IPS DF 6.9 (cell line): ENCODE measurements at regions not wholly inside any gene's neighbourhood (a gene's known extent, or its start where the extent isn't known, plus 50 kb on each side); places are given as distances from the start of the nearest gene placed in this dataset.
A peak's percentile ranks its signal among the peaks of the same experiment; 100 is the strongest.

Source experiments
- DNase-seq: peaks from one replicate; pipeline ENCODE4 v3.0.0-alpha.2; 2013; ENCODE audit warnings: low read depth, low spot score
- H3K27ac ChIP-seq: one replicate; pipeline ENCODE4 v1.5.1; 2013; ENCODE audit warnings: low read length, control low read depth
- H3K27me3 ChIP-seq: 2 replicates; pipeline ENCODE4 v1.6.1; 2013; ENCODE audit warnings: mild to moderate bottlenecking, low read length; ENCODE audit not compliant: control insufficient read depth, insufficient read depth
- H3K36me3 ChIP-seq: 2 replicates; pipeline ENCODE4 v1.6.1; 2013; ENCODE audit warnings: low read length; ENCODE audit not compliant: control insufficient read depth, insufficient read depth
- H3K4me1 ChIP-seq: 2 replicates; pipeline ENCODE4 v1.6.1; 2013; ENCODE audit warnings: low read length; ENCODE audit not compliant: control insufficient read depth, insufficient read depth
- H3K4me3 ChIP-seq: 2 replicates; pipeline ENCODE4 v1.5.1; 2013; ENCODE audit warnings: mild to moderate bottlenecking, low read length
- H3K9me3 ChIP-seq: 2 replicates; pipeline ENCODE4 v1.6.1; 2013; ENCODE audit warnings: low read length, inconsistent platforms; ENCODE audit not compliant: control insufficient read depth, insufficient read depth
- WGBS: extraction: QIAGEN DNeasy Blood & Tissue Kit; methylation state at CpG from one replicate; pipeline ENCODE4 v1.1.7; 2013; ENCODE audit warnings: mixed read lengths, missing lambda C conversion rate; ENCODE audit not compliant: insufficient read length, insufficient coverage; 5-methylcytosine and 5-hydroxymethylcytosine counted together

- no peak for DNase-seq
- no peaks in the 10 kb centered on the region for H3K36me3 ChIP-seq
- H3K4me3 ChIP-seq = no peak overlapping the region
- H3K27ac ChIP-seq = no peak overlapping the region
- no peaks in the 10 kb centered on the region for H3K27me3 ChIP-seq
- H3K9me3 ChIP-seq = no peaks in the 10 kb centered on the region
- H3K4me1 ChIP-seq = no peaks in the 10 kb centered on the region
Observed at GRCh38 chr13:79267560-79267959, 138.5 kb downstream of the RBM26 start.

DNA sequence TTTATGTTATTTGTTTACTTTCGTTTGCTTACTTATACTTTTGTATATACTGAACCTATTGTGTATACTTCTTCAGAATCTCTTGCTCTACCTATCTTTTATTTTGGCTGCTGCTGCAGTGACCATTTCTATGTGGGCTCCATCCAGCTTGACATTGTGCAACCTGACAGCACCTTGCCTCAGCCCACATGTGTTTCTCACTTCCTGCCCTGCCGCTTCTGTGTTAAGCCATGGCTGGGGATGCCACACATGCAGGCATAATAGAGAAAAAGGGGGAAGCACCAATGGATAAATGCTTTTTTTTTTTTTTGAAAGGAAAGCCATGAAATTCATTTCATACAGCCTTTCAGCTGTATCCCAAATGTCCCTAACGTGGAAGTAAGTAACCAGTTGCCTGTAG lies 147.6 kb downstream of the RBM26 start:
- H3K9me3 ChIP-seq = no peaks in the 10 kb centered on the region
- WGBS = no CpG with 5 or more reads among the region's 3 CpGs
- no peaks in the 10 kb centered on the region for H3K36me3 ChIP-seq
- no peaks in the 10 kb centered on the region for H3K27me3 ChIP-seq
- no peaks in the 10 kb centered on the region for H3K4me1 ChIP-seq
- H3K27ac ChIP-seq = no peak overlapping the region
- no peak for DNase-seq
- no peak overlapping the region for H3K4me3 ChIP-seq

DNA sequence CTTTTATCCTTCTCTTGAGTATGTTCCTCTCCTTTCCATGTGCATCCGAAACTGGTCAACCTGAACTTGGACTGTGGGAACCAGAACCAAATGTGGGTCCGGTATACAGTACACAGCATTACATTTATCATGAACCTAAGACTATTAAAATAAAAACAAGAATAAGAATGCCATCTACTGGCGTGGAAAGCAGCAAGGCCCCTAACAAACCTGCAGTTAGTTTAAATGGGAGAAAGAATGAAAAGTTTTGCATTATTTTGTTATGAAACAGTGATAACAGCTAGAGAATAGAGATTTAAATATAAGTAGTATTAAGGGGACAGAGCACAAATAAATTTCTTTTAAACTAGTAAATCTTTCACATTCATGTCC lies 159.5 kb downstream of the RBM26 start:
- Histone ChIP-seq H3K4me3 (no peak overlapping the region), H3K9me3 (no peaks in the 10 kb centered on the region), H3K36me3 (no peaks in the 10 kb centered on the region), H3K4me1 (no peaks in the 10 kb centered on the region; the same call in 1 of the 2 replicates), H3K27me3 (no peaks in the 10 kb centered on the region), H3K27ac (no peak overlapping the region)
- no peak for DNase-seq
- no CpG with 5 or more reads among the region's 3 CpGs for WGBS

DNA sequence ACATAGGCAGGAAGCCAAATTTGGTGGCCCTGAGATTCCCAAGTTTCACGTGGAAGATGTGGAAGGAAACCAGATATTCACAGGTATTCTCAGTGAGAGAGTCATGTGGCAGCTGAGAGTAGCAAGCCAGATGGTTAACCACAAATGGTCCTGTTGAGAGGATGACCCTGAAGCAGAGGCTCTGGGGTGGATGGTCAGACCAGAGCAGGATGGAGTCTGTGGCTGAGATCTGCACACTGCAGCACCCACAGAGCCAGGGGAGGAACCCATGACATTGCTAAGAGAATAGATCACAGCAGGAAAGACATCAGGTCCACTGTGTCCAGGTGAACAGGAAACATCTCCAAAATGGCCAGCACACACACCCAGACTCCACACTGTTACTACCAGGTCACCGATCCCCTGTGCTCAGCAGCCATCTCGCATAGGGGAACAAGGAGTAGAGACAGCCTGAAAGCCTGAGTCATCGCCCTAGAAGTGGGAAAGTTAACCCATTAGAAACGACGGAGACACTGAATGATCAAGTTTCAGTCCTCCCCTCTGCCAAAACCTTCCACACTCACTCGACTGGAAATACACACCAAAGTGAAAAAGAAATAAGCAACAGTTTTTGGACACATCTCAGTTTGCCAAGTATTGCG lies 160.0 kb downstream of the RBM26 start:
- Histone ChIP-seq H3K4me3 (no peak overlapping the region), H3K9me3 (no peaks in the 10 kb centered on the region), H3K27me3 (no peaks in the 10 kb centered on the region), H3K4me1 (no peaks in the 10 kb centered on the region; the same call in 1 of the 2 replicates), H3K36me3 (no peaks in the 10 kb centered on the region), H3K27ac (no peak overlapping the region)
- DNase-seq = no peak
- WGBS = no CpG with 5 or more reads among the region's 8 CpGs

- no CpG with 5 or more reads among the region's 4 CpGs for WGBS
- H3K27me3 ChIP-seq = no peaks in the 10 kb centered on the region
- no peak for DNase-seq
- no peaks in the 10 kb centered on the region for H3K9me3 ChIP-seq
- H3K4me1 ChIP-seq = no peaks in the 10 kb centered on the region; the same call in 1 of the 2 replicates
- no peaks in the 10 kb centered on the region for H3K36me3 ChIP-seq
- H3K4me3 ChIP-seq = no peak overlapping the region
- H3K27ac ChIP-seq = no peak overlapping the region
Observed at GRCh38 chr13:79241697-79242096, 164.4 kb downstream of the RBM26 start.

GRCh38 chr13:79237981-79238380 lies 168.1 kb downstream of the RBM26 start:
- H3K9me3 ChIP-seq = no peaks in the 10 kb centered on the region
- no peaks in the 10 kb centered on the region for H3K27me3 ChIP-seq
- H3K4me3 ChIP-seq = no peak overlapping the region
- WGBS = no CpG with 5 or more reads among the region's 4 CpGs
- no peak for DNase-seq
- no peak overlapping the region for H3K27ac ChIP-seq
- no peaks in the 10 kb centered on the region for H3K36me3 ChIP-seq
- H3K4me1 ChIP-seq = no peaks in the 10 kb centered on the region

DNA sequence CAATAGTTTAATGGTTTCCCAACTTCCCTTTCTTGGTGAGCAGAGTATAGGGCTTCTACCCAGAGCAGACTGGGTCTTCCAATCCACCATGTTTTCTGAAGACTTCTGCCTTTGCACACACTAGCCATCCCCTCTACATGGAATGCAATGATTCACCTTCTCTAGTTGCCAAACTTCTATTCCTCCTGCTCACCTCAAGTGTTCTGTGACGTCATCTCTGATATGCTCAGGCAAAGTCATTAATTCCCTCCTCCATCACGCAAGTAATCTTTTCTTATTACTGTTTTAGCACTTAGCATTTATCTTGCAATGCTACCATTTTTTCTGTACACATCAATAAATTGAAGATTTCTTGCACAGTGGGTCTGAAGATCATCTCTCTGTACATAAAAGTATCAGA lies 174.2 kb downstream of the RBM26 start:
- WGBS = no CpG with 5 or more reads among the region's 2 CpGs
- Histone ChIP-seq H3K9me3 (no peaks in the 10 kb centered on the region), H3K4me1 (no peaks in the 10 kb centered on the region), H3K4me3 (no peak overlapping the region), H3K27ac (no peak overlapping the region), H3K27me3 (no peaks in the 10 kb centered on the region), H3K36me3 (no peaks in the 10 kb centered on the region)
- DNase-seq = no peak

DNA sequence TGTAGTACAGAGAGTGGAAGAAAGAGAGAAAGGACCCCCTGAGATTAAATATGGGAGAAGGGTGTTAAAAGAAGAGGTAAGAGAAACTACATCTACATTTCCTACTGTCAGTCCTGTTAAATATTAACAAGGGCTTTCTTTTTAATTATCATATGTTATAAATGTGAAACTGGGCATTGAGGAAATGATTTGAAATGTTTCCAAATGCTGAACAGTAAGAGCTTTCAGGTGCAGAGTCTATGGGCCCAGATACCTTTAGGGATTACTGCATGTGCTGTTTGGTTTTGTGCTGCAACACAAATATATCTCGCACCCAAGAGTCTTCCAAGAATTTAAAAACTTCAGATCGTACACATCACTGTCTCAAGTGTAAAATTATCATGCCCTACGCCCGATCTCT lies 176.3 kb downstream of the RBM26 start:
- no peaks in the 10 kb centered on the region for H3K27me3 ChIP-seq
- H3K36me3 ChIP-seq = no peaks in the 10 kb centered on the region
- DNase-seq = no peak
- no CpG with 5 or more reads among the region's 4 CpGs for WGBS
- H3K27ac ChIP-seq = no peak overlapping the region
- H3K9me3 ChIP-seq = no peaks in the 10 kb centered on the region
- H3K4me3 ChIP-seq = no peak overlapping the region
- H3K4me1 ChIP-seq = 0 out of 2 replicates have a peak, but pooled peaks cover 2% of the 10 kb centered on the region

- Histone ChIP-seq H3K4me3 (no peak overlapping the region), H3K27ac (no peak overlapping the region), H3K36me3 (no peaks in the 10 kb centered on the region), H3K4me1 (0 out of 2 replicates have a peak, but pooled peaks cover 2% of the 10 kb centered on the region), H3K9me3 (no peaks in the 10 kb centered on the region), H3K27me3 (no peaks in the 10 kb centered on the region)
- no peak for DNase-seq
- no CpG with 5 or more reads among the region's 5 CpGs for WGBS
Observed at GRCh38 chr13:79228972-79229371, 177.1 kb downstream of the RBM26 start.

DNA sequence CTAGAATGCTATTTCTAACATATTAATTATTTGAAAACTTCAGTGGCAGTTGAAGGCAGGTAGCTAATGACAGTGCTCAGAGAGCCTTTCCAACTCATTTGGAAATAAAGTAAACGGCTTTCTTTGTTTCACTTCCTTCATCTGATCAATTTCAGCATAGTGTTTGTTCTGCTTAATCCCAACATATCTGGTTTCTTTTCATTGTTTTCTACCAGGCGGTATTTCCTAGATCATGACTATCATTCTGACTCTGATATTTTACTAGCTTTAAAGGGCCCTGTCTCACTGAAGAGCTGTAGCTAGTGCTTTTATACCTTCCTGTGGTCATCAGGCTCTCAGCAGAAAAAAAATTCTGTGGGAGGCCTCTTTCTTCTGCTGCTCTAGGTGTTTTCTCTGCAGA lies 178.6 kb downstream of the RBM26 start:
- H3K36me3 ChIP-seq = no peaks in the 10 kb centered on the region
- DNase-seq = no peak
- no CpG with 5 or more reads among the region's 2 CpGs for WGBS
- no peaks in the 10 kb centered on the region for H3K9me3 ChIP-seq
- H3K27ac ChIP-seq = no peak overlapping the region
- H3K27me3 ChIP-seq = no peaks in the 10 kb centered on the region
- H3K4me1 ChIP-seq = 0 out of 2 replicates have a peak, but pooled peaks cover 2% of the 10 kb centered on the region
- H3K4me3 ChIP-seq = no peak overlapping the region

DNA sequence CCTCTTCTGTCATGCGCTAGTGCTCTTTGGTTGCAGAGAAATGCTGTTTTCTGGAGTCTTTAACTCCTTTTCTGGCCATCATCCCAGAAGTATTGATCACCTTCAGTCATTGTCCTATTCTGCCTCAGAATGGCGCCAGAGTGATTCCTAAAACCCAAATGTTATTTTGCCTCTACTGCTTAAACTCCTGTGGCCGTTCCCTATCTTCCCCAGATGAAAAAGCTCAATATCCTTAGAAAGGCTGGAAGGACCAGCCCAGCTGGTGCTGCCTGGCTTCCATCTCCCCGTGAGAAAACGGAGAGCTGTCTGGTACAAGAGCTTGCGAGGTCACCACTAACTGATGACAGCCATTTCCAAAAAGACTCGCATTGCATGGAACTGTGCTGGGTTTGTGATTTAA lies 179.1 kb downstream of the RBM26 start:
- peak; percentile 11 for DNase-seq

More for the DNA sequence above, 179.1 kb downstream of the RBM26 start:
- H3K27me3 ChIP-seq = no peaks in the 10 kb centered on the region
- WGBS = no CpG with 5 or more reads among the region's 7 CpGs
- H3K4me1 ChIP-seq = 0 out of 2 replicates have a peak, but pooled peaks cover 2% of the 10 kb centered on the region
- H3K36me3 ChIP-seq = no peaks in the 10 kb centered on the region
- no peaks in the 10 kb centered on the region for H3K9me3 ChIP-seq
- no peak overlapping the region for H3K27ac ChIP-seq
- no peak overlapping the region for H3K4me3 ChIP-seq
